Uterus (tissue), 3 donors: ENCODE measurements at regions not wholly inside any gene's neighbourhood (a gene's known extent, or its start where the extent isn't known, plus 50 kb on each side); places are given as distances from the start of the nearest gene placed in this dataset.

Experiments used
- DNase-seq, 2 donors: peaks; one replicate each; pipeline ENCODE4 v3.0.0-alpha.2; 2019 to 2020
- H3K27ac ChIP-seq, 2 donors: fragments of 200-600 bp; sonication (generic); 1 replicate in 1 of 2; 2 replicates in 1 of 2; pipeline ENCODE4 v1.5.1; 2016 to 2018
- H3K27me3 ChIP-seq, 2 donors: fragments of 200-600 bp; sonication (generic); one replicate each; pipeline ENCODE4 v1.5.1; 2018 to 2019; ENCODE audit warnings: control low read depth in 1 of 2
- H3K36me3 ChIP-seq, 2 donors: fragments of 200-600 bp; sonication (generic); one replicate each; pipeline ENCODE4 v1.5.1; 2019; ENCODE audit warnings: control low read depth in 1 of 2
- H3K4me1 ChIP-seq, 2 donors: fragments of 200-600 bp; sonication (generic); one replicate each; pipeline ENCODE4 v1.5.1; 2018 to 2019; ENCODE audit warnings: control low read depth in 1 of 2
- H3K4me3 ChIP-seq, 2 donors: fragments of 200-600 bp; sonication (generic); 1 replicate in 1 of 2; 2 replicates in 1 of 2; pipeline ENCODE4 v1.5.1; 2018 to 2019; ENCODE audit warnings: mild to moderate bottlenecking in 1 of 2
- H3K9me3 ChIP-seq, 2 donors: fragments of 200-600 bp; sonication (generic); one replicate each; pipeline ENCODE4 v1.5.1; 2019; ENCODE audit warnings: control low read depth in 1 of 2
- POLR2A ChIP-seq, 2 donors: fragments of 450-650 bp; IDR thresholded peaks; one replicate each; pipeline ENCODE4 v1.6.1; 2016; ENCODE audit warnings: antibody characterized with exemption in 2 of 2, mild to moderate bottlenecking in 1 of 2, moderate library complexity in 1 of 2
- intact Hi-C: fragments of 100-400 bp; cut with DNase I; formaldehyde crosslinking; loops from one replicate; pipeline ENCODE4 v1.15.1; 2023; ENCODE audit warnings: low total_unique reads
- TF ChIP-seq, protein P1 (sequence below), 4 experiments: fragments of 200-600 bp in 2 of 4; fragments of 450-650 bp in 2 of 4; sonication (generic) in 2 of 4; IDR thresholded peaks; one replicate each; pipeline ENCODE4 v1.5.1; 2016 to 2019; ENCODE audit warnings: antibody characterized with exemption in 4 of 4, mild to moderate bottlenecking in 2 of 4, moderate library complexity in 1 of 4
- donor health status: DM: yes; HTN: yes; CAD: no.

DNA sequence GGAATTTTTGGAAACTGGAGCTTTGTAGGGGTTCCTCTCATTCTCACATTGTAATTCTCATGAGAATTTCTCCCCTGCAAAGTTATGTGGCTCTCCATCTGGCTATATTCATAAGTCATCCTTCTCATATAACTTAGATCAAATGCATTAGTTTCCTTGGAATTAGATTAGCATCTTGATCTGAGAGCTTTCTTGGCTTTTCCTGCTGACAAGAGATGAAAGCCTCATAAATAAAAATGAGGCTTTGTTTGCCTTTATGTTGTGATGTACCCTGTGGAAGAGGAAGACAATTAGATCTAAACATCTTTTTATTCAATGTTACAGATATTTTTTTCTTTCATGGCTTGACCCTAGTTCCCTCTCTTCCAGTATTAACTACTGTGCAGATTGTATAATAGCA lies 165.4 kb upstream of the ZPLD1 start:
- Histone ChIP-seq H3K27me3 (no peaks in the 10 kb centered on the region), H3K27ac (no peak overlapping the region), H3K36me3 (no peaks in the 10 kb centered on the region), H3K4me3 (no peak overlapping the region), H3K4me1 (no peaks in the 10 kb centered on the region), H3K9me3 (peaks cover 0 to 2% of the 10 kb centered on the region in 2 donors)
- no peak for DNase-seq
- intact Hi-C loops = no loop called here
- TF ChIP-seq POLR2A (IDR thresholded peaks at IDR 0.05) = no peak
- TF ChIP-seq, protein P1, sequence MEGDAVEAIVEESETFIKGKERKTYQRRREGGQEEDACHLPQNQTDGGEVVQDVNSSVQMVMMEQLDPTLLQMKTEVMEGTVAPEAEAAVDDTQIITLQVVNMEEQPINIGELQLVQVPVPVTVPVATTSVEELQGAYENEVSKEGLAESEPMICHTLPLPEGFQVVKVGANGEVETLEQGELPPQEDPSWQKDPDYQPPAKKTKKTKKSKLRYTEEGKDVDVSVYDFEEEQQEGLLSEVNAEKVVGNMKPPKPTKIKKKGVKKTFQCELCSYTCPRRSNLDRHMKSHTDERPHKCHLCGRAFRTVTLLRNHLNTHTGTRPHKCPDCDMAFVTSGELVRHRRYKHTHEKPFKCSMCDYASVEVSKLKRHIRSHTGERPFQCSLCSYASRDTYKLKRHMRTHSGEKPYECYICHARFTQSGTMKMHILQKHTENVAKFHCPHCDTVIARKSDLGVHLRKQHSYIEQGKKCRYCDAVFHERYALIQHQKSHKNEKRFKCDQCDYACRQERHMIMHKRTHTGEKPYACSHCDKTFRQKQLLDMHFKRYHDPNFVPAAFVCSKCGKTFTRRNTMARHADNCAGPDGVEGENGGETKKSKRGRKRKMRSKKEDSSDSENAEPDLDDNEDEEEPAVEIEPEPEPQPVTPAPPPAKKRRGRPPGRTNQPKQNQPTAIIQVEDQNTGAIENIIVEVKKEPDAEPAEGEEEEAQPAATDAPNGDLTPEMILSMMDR (IDR thresholded peaks at IDR 0.05) = no peak

DNA sequence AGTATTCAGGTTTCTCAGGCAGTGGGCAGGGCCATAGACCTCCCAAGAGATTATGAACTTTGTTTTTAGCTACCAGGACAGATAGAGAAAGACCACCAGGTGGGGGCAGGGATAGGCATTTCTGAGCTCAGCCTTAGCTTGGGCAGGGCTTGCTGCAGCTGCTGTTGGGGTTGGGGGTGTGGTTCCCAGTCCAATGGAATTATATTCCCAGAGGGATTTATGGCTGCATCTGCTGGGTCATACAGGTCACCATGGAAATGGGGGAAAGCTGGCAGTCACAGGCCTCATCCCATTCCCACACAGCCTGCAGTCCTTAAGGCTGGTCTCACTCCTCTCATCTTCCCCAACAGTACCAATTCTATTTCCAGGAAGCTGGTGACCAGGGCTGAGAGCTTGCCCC lies 144.6 kb upstream of the ZPLD1 start:
- Histone ChIP-seq H3K4me3 (no peak overlapping the region), H3K36me3 (no peaks in the 10 kb centered on the region), H3K27ac (no peak overlapping the region), H3K9me3 (no peaks in the 10 kb centered on the region), H3K4me1 (no peaks in the 10 kb centered on the region), H3K27me3 (no peaks in the 10 kb centered on the region)
- DNase-seq = no peak
- TF ChIP-seq, protein P1 (IDR thresholded peaks at IDR 0.05) = no peak
- no peak for TF ChIP-seq POLR2A (IDR thresholded peaks at IDR 0.05)
- intact Hi-C loops = no loop called here

DNA sequence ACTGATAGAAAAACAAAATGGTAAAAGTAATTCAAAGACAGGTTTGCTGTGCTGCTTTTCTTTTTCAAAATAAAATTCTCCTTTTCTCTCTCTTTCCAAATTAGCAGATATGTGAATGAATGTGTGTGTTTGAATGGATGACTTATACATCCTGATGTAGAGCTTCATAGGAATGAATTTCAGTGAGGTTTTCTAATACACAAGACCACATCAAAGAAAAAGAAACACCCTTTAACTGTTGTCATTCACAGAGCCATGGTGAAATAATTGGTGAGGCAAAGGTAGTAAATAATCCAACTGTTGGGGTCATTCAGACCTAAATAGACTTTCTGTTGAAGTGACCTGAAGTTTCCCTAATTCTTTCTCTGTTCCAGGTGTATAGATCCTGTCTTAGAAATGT lies 139.1 kb upstream of the ZPLD1 start:
- Histone ChIP-seq H3K36me3 (no peaks in the 10 kb centered on the region), H3K27me3 (no peaks in the 10 kb centered on the region), H3K27ac (no peak overlapping the region), H3K9me3 (no peaks in the 10 kb centered on the region), H3K4me1 (no peaks in the 10 kb centered on the region), H3K4me3 (no peak overlapping the region)
- DNase-seq = no peak
- TF ChIP-seq, protein P1 (IDR thresholded peaks at IDR 0.05) = no peak
- intact Hi-C loops = no loop called here

DNA sequence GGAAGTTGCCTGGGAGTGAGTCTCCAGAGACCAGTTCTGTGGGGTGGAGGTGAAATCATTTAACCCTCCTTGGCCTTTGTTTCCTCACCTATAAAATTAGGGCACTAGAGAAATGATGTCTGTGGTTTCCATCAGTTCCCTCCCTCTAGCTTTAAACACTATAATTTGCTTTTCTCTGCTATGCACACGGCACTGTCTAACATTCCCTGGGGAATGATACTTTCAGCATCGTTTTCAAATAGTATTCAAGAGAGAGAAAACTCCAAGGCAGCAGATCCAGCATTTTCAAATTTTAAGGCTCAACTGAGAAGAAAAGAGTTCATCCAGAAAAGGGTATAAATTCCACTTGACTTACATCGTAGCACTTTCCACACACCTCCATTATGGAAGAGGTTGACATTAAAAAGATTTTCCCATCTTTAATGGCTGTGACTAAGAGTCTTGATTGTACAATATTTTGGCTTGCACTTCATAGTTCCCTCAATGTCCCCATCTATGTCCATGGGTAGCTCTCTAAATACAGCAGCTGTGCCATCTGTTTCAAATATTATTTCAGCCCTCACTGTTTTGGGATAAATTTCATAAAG lies 137.7 kb upstream of the ZPLD1 start:
- no peaks in the 10 kb centered on the region for H3K27me3 ChIP-seq
- no peak for DNase-seq
- TF ChIP-seq, protein P1 (IDR thresholded peaks at IDR 0.05) = no peak
- TF ChIP-seq POLR2A (IDR thresholded peaks at IDR 0.05) = no peak
- intact Hi-C loops = no loop called here
- H3K9me3 ChIP-seq = no peaks in the 10 kb centered on the region
- no peaks in the 10 kb centered on the region for H3K4me1 ChIP-seq
- no peaks in the 10 kb centered on the region for H3K36me3 ChIP-seq
- H3K4me3 ChIP-seq = no peak overlapping the region
- H3K27ac ChIP-seq = no peak overlapping the region

DNA sequence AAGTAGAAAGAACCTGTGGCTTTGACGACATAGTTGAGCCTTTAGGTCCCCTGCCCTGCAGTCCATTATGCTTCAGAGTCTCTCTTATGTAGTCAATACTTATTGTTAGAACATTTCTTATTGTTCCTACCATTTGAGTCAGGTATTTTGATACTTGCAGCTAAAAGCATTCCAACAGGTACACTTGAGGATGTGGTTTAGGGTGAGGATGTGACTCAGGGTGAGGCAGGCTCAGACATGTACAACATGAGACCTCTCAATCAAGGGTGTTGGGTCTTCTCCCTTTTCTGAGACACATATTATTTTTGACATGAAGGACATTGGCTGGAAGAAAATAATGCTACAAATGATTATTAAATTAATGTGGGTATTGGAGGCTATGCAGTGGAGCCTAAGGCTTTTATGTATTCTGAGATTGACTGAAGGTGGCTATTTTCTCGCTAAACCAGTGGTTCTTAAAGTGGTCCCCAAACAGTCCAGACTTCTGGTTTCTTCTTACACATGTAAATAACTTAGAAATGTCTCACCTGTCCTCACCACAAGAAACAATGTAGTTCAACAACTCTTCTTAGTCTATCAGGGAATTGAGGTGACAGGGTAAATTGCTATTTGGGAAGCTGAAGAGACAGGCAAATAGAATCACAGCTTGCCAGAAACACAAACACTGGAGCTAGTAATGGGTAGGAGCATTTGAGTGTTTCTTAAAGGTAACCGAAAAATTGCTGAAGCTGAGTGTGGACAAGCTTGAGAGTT lies 135.5 kb upstream of the ZPLD1 start:
- Histone ChIP-seq H3K27ac (no peak overlapping the region), H3K4me3 (no peak overlapping the region), H3K27me3 (no peaks in the 10 kb centered on the region), H3K36me3 (no peaks in the 10 kb centered on the region), H3K4me1 (no peaks in the 10 kb centered on the region), H3K9me3 (no peaks in the 10 kb centered on the region)
- TF ChIP-seq, protein P1 (IDR thresholded peaks at IDR 0.05) = no peak
- no peak for TF ChIP-seq POLR2A (IDR thresholded peaks at IDR 0.05)
- intact Hi-C loops = no loop called here
- DNase-seq = no peak
